AG04450 (cell line): ENCODE measurements at regions not wholly inside any gene's neighbourhood (a gene's known extent, or its start where the extent isn't known, plus 50 kb on each side); places are given as distances from the start of the nearest gene placed in this dataset.
"Not testable (repeated sequence)": the region's sequence is repeated elsewhere in the genome, so short reads cannot be mapped to it uniquely, and the experiment has no call there.

Experiments
- CTCF ChIA-PET: fragments of 300-600, 350-600 bp; formaldehyde crosslinking; extraction: SDS; loops from one replicate; lab custom pipeline; 2022; ENCODE audit warnings: antibody characterized with exemption, inconsistent platforms; lab: Charles Lee
- POLR2A ChIA-PET: fragments of 350-600 bp; formaldehyde crosslinking; extraction: SDS; loops from one replicate; lab custom pipeline; 2021; ENCODE audit warnings: antibody characterized with exemption, inconsistent platforms; lab: Yijun Ruan, JAX
- DNase-seq: peaks from one replicate; pipeline ENCODE4 v3.0.0-alpha.2; 2011; ENCODE audit warnings: low read depth, low spot score
- H3K27ac ChIP-seq: one replicate; pipeline ENCODE4 v1.5.1; 2012; ENCODE audit warnings: low read depth, low read length, control low read depth
- H3K27me3 ChIP-seq: one replicate; pipeline ENCODE4 v1.6.0; 2012; ENCODE audit warnings: low read length; ENCODE audit not compliant: control insufficient read depth, insufficient read depth
- H3K4me3 ChIP-seq: 2 replicates; pipeline ENCODE4 v1.5.1; 2011; ENCODE audit warnings: mild to moderate bottlenecking, low read depth, low read length, control low read depth
- H3K9me3 ChIP-seq: 2 replicates; pipeline ENCODE4 v1.5.1; 2012; ENCODE audit warnings: low read length; ENCODE audit not compliant: control insufficient read depth, insufficient read depth
- TF ChIP-seq, protein P1 (sequence below): IDR thresholded peaks from 2 replicates; pipeline ENCODE4 v1.5.1; 2011; ENCODE audit warnings: low read depth, low read length, control low read depth, inconsistent platforms

DNA sequence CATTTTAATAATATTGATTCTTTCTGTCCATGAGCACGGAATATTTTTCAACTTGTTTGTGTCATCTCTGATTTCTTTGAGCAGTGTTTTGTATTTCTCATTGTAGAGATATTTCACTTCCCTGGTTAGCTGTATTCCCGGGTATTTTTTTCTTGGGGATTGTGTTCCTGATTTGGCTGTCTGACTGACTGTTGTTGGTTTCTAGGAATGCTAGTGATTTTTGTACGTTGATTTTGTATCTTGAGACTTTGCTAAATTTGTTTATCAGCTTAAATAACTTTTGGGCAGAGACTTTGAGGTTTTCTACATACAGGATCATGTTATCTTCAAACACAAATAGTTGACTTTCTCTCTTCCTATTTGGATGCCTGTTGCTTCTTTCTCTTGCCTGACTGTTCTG is 418.8 kb upstream of the ALCAM start:
- no peak for DNase-seq
- H3K4me3 ChIP-seq = no peak overlapping the region
- CTCF ChIA-PET = no interaction called here
- no peaks in the 10 kb centered on the region for H3K27me3 ChIP-seq
- H3K27ac ChIP-seq = no peak overlapping the region
- no peaks in the 10 kb centered on the region for H3K9me3 ChIP-seq
- POLR2A ChIA-PET = no interaction called here
- TF ChIP-seq, protein P1, sequence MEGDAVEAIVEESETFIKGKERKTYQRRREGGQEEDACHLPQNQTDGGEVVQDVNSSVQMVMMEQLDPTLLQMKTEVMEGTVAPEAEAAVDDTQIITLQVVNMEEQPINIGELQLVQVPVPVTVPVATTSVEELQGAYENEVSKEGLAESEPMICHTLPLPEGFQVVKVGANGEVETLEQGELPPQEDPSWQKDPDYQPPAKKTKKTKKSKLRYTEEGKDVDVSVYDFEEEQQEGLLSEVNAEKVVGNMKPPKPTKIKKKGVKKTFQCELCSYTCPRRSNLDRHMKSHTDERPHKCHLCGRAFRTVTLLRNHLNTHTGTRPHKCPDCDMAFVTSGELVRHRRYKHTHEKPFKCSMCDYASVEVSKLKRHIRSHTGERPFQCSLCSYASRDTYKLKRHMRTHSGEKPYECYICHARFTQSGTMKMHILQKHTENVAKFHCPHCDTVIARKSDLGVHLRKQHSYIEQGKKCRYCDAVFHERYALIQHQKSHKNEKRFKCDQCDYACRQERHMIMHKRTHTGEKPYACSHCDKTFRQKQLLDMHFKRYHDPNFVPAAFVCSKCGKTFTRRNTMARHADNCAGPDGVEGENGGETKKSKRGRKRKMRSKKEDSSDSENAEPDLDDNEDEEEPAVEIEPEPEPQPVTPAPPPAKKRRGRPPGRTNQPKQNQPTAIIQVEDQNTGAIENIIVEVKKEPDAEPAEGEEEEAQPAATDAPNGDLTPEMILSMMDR = no peak

DNA sequence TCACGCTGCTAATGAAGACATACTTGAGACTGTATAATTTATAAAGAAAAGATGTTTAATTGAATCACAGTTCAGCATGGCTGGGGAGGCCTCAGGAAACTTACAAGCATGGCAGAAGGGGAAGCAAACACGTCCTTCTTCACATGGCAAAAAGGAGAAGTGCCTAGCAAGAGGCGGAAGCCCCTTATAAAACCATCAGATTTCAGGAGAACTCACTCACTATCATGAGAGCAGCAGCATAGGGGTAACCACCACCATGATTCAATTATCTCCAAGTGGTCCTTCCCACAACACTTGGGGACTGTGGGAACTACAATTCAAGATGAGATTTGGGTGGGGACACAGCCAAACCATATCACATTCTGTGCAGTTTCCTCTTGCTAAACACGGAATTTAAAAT is 416.9 kb upstream of the ALCAM start:
- CTCF ChIA-PET, H3K27ac ChIP-seq, POLR2A ChIA-PET: not testable (repeated sequence)

DNA sequence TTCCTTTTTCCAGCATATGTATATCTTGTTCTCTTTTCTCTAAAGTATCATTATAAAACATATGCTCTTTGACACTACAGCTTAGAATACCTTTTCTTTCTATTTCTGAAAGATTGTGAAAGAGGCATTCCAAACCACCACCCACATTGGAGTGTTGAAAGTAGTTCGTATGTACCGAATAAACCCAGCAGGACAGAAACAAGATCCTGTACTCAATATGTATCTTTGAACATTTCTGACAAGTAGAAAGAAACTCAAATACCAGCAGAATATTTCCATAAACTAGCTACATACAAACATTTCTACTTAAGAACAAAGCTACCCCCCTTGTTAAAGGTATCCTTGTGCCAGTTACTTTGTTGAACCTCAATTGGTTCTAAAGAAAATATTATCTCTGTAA is 415.3 kb upstream of the ALCAM start:
- Histone ChIP-seq H3K9me3 (no peaks in the 10 kb centered on the region; the same call in 1 of the 2 replicates), H3K27ac (no peak overlapping the region), H3K4me3 (no peak overlapping the region), H3K27me3 (no peaks in the 10 kb centered on the region)
- DNase-seq = no peak
- ChIA-PET CTCF (interaction anchor here (0.7 kb wide), 1 partner anchor 347 kb away, joined by 3 read pairs; no protein-coding TSS in a partner anchor), POLR2A (interaction anchor here (0.6 kb wide), 1 partner anchor 24 kb away, joined by 3 read pairs; no protein-coding TSS in a partner anchor)
- TF ChIP-seq, protein P1 = no peak

More for the DNA sequence above, 416.9 kb upstream of the ALCAM start:
- H3K27me3 ChIP-seq, DNase-seq, H3K4me3 ChIP-seq, H3K9me3 ChIP-seq: not testable (repeated sequence)

DNA sequence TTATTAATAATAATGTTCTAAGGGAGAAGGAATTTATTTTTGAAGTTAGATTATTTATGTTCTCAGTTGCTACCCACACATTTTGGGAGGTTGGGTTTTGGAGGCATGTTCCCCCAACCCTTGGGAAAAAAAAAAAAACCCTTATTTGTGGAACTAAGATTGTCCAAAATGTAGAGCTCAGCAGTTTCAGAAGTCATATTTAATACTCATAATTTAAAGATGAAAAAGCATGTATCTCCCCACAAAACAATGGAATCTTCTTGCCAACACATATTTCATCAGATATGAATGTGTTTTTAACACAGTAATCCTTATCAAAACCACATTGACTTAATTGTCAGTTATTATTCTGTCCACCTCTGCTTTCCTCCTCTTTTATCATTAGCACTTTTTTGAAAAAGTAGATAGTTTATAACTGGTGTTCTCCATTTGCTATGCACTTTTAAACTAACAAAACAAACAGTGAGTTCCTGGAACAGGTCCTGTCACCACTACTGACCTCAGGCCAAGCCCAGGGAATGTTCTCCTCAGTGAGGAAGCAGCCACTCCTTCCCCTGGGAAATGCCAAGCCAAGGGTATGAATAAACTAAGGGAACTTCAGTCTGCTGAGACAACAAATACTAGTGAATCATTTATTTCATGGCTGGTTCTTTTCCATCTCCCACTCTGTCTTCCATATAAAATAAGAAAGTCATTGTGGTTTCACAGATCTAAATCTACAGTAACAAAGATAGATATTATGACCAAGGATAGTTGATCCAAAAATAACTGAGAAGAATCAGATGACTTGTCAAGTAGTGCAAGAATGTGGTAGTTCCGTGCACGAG is 414.4 kb upstream of the ALCAM start:
- Histone ChIP-seq H3K27ac (no peak overlapping the region), H3K27me3 (no peaks in the 10 kb centered on the region), H3K4me3 (no peak overlapping the region), H3K9me3 (peaks cover 7% of the 10 kb centered on the region)
- DNase-seq = peak; percentile 55
- TF ChIP-seq, protein P1 = no peak
- CTCF ChIA-PET = no interaction called here
- POLR2A ChIA-PET = interaction anchor here (0.6 kb wide), 1 partner anchor 23 kb away, joined by 3 read pairs; no protein-coding TSS in a partner anchor

DNA sequence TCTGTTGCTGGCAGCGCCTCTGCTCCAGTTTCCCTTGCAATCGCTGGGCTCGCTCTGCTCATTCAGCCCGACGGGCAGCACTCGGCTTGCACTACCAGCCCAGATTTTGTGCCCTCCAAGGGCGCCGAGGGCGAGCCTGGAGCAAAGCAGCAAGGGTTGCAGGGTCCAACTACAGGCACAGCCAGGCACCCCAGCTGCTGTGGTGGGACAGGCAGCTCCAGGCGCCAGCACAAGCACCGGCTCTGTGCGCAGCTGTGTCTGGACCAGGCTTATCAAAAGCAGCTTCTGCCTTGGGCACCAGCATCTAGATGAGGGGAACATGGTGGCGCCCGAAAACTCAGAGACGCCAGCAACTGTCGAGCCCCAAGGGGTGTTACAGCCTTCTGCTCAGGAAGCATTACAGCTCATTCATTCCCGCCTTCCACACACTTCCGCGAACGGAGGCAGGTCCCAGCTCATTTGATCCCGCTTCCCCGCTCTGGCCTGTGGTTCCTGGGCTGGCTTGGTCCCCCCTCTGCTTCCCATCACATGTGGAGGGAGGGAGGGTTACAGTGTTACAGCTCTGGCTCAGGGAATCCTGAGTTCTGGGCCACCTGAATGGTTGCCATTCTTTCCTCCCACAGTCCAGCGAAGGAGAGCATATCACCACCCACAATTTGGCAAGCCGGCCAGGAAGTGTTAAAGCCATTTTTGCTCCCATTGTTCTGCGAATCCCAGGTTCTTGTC is 409.9 kb upstream of the ALCAM start:
- ChIA-PET POLR2A (no interaction called here), CTCF (no interaction called here)

More for the DNA sequence above, 409.9 kb upstream of the ALCAM start:
- Histone ChIP-seq H3K27ac (no peak overlapping the region), H3K27me3 (no peaks in the 10 kb centered on the region), H3K9me3 (peaks cover 7% of the 10 kb centered on the region), H3K4me3 (no peak overlapping the region)
- DNase-seq = no peak
- TF ChIP-seq, protein P1 = no peak
